ENCODE measurements at regions not wholly inside any gene's neighbourhood (a gene's known extent, or its start where the extent isn't known, plus 50 kb on each side); places are given as distances from the start of the nearest gene placed in this dataset.

- no CpG with 5 or more reads among the region's 1 CpG for WGBS, 2 experiments (ENCODE audit: insufficient coverage in 2 of 2)
- H3K4me3 ChIP-seq (ENCODE audit: extremely low read depth, insufficient read depth, low read length, poor library complexity, severe bottlenecking): no peak overlapping the region
- no peak overlapping the region for H3K27ac ChIP-seq (ENCODE audit: low read depth, low read length, severe bottlenecking)
- no peaks in the 10 kb centered on the region for H3K36me3 ChIP-seq (ENCODE audit: control insufficient read depth, insufficient read depth, low read length)
- H3K4me1 ChIP-seq (ENCODE audit: control insufficient read depth, insufficient read depth, low read length, poor library complexity, severe bottlenecking): peaks cover 9% of the 10 kb centered on the region
- no peaks in the 10 kb centered on the region for H3K9me3 ChIP-seq (ENCODE audit: control insufficient read depth, low read length)
These were observed 99.8 kb upstream of the ROPN1 start for GRCh38 chr3:124091716-124092115.

DNA sequence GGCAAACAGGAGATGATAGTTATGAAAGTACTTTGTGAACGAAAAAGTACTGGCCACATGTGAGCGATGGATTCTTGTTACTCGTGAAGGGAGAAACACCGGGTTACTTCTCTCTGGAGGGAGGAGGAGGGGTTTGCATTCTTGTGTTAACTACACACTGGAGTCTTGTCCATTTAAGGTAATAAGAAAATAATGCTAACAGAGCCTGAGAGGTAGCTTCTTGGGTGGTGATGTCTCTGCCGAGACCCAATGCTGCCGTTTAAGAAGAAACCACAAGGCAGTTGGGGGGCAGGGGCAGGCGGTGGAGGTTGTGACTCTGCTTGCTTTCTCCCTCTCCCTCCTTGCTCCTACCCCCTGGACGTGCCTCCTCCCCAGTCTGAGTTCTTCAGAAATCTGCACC lies 100.9 kb upstream of the ROPN1 start:
- no peak overlapping the region for H3K27ac ChIP-seq (ENCODE audit: low read depth, low read length, severe bottlenecking)
- no peak overlapping the region for H3K4me3 ChIP-seq (ENCODE audit: extremely low read depth, insufficient read depth, low read length, poor library complexity, severe bottlenecking)
- no peaks in the 10 kb centered on the region for H3K36me3 ChIP-seq (ENCODE audit: control insufficient read depth, insufficient read depth, low read length)
- peaks cover 9% of the 10 kb centered on the region for H3K4me1 ChIP-seq (ENCODE audit: control insufficient read depth, insufficient read depth, low read length, poor library complexity, severe bottlenecking)
- WGBS, 2 experiments (ENCODE audit: insufficient coverage in 2 of 2): 81 to 82% methylated on average over 4 to 6 of the region's 8 CpGs
- H3K9me3 ChIP-seq (ENCODE audit: control insufficient read depth, low read length): no peaks in the 10 kb centered on the region

DNA sequence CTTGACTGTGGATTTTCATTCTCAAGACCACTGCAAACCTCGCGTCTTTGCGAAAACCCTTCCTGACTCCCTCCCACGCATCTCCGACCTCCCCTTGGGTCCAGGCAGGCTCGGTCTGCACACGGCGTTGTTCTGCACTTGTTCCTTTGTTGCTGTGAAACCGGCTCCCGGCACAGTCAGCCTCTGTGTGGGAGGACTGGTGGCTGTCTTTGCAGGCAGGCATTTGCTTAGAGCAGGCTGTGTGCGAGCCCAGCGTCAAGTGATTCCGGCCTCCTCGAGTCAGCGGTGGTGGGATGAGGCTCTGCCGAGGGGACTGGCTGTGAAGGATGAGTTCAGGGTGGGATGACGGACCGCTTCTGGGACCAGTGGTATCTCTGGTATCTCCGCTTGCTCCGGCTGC lies 102.6 kb upstream of the ROPN1 start:
- Histone ChIP-seq H3K36me3 (ENCODE audit: control insufficient read depth, insufficient read depth, low read length) (no peaks in the 10 kb centered on the region), H3K9me3 (ENCODE audit: control insufficient read depth, low read length) (no peaks in the 10 kb centered on the region), H3K4me3 (ENCODE audit: extremely low read depth, insufficient read depth, low read length, poor library complexity, severe bottlenecking) (no peak overlapping the region), H3K27ac (ENCODE audit: low read depth, low read length, severe bottlenecking) (no peak overlapping the region), H3K4me1 (ENCODE audit: control insufficient read depth, insufficient read depth, low read length, poor library complexity, severe bottlenecking) (peaks cover 9% of the 10 kb centered on the region)
- WGBS, 2 experiments (ENCODE audit: insufficient coverage in 2 of 2): 84 to 96% methylated on average over 8 to 20 of the region's 20 CpGs

GRCh38 chr3:124097362-124098131 lies 105.6 kb upstream of the ROPN1 start:
- H3K4me3 ChIP-seq (ENCODE audit: extremely low read depth, insufficient read depth, low read length, poor library complexity, severe bottlenecking): no peak overlapping the region
- H3K27ac ChIP-seq (ENCODE audit: low read depth, low read length, severe bottlenecking): no peak overlapping the region
- H3K9me3 ChIP-seq (ENCODE audit: control insufficient read depth, low read length): no peaks in the 10 kb centered on the region
- H3K4me1 ChIP-seq (ENCODE audit: control insufficient read depth, insufficient read depth, low read length, poor library complexity, severe bottlenecking): peaks cover 8% of the 10 kb centered on the region
- 89 to 97% methylated on average over 3 of the region's 5 CpGs for WGBS, 2 experiments (ENCODE audit: insufficient coverage in 2 of 2)
- peaks cover 5% of the 10 kb centered on the region for H3K36me3 ChIP-seq (ENCODE audit: control insufficient read depth, insufficient read depth, low read length)

GRCh38 chr3:124101643-124102042 lies 109.7 kb upstream of the ROPN1 start:
- WGBS, 2 experiments (ENCODE audit: insufficient coverage in 2 of 2): 100% methylated on average over 1 of the region's 2 CpGs
- Histone ChIP-seq H3K4me1 (ENCODE audit: control insufficient read depth, insufficient read depth, low read length, poor library complexity, severe bottlenecking) (no peaks in the 10 kb centered on the region), H3K27ac (ENCODE audit: low read depth, low read length, severe bottlenecking) (no peak overlapping the region), H3K36me3 (ENCODE audit: control insufficient read depth, insufficient read depth, low read length) (peaks cover 5% of the 10 kb centered on the region), H3K9me3 (ENCODE audit: control insufficient read depth, low read length) (no peaks in the 10 kb centered on the region), H3K4me3 (ENCODE audit: extremely low read depth, insufficient read depth, low read length, poor library complexity, severe bottlenecking) (no peak overlapping the region)

DNA sequence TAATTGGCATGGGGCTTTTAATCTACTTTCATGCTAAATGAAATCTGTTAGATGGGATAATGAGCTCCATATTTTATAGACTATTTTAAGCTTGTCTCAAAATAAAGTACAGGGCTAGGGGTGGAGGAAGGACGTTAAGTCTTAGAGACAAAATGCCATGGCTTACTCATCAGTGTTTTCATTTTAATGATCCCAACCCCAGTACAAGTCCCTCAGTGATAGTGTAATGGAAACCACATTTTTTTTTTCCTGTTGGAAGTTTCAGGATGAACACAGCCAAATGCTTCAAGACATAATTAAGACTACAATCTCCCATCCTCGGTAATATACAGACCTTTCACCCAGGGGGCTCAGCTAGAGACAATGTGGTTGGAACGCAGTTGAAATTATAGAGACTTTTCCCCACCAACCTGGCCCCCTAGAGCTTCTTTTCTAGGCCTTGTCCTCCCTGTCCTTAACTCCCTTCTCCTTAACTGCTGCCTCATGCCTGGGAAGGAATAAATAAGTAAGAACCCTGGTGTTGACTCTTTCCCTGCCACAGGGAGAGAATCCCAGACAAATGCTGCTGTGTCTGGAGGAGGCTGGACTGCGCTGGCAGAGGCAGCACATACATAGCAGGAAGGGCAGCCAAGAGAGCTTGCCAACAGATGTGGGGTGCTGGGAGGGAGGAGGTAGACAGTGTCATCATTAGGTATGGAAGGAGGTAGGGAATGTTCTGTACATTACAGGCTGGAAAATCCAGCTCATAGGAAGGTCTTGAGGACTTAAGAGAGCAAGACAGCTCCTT lies 115.4 kb upstream of the ROPN1 start:
- H3K36me3 ChIP-seq (ENCODE audit: control insufficient read depth, insufficient read depth, low read length): no peaks in the 10 kb centered on the region
- no peak overlapping the region for H3K4me3 ChIP-seq (ENCODE audit: extremely low read depth, insufficient read depth, low read length, poor library complexity, severe bottlenecking)
- H3K27ac ChIP-seq (ENCODE audit: low read depth, low read length, severe bottlenecking): no peak overlapping the region
- 100% methylated on average over 1 to 3 of the region's 4 CpGs for WGBS, 2 experiments (ENCODE audit: insufficient coverage in 2 of 2)
- no peaks in the 10 kb centered on the region for H3K4me1 ChIP-seq (ENCODE audit: control insufficient read depth, insufficient read depth, low read length, poor library complexity, severe bottlenecking)
- no peaks in the 10 kb centered on the region for H3K9me3 ChIP-seq (ENCODE audit: control insufficient read depth, low read length)

DNA sequence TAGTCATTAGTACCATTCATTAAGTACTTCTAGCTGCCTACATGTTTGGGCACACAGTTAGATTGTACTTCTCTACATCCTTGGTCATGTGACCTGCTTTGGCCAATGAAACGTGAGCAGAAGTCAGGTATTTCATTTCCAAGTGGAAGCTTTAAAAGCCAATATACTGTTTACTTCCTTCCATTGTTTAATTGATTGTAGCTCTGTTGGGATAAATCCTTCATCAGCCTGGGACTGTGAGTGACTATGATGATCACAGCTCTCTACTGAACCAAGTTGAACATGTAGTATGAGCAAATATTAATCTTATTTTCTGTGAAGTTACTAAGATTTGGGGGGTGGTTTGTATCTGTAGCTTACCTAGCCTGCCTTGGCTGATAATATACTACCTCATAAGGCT lies 116.5 kb upstream of the ROPN1 start:
- no peaks in the 10 kb centered on the region for H3K36me3 ChIP-seq (ENCODE audit: control insufficient read depth, insufficient read depth, low read length)
- WGBS, 2 experiments (ENCODE audit: insufficient coverage in 2 of 2): 100% methylated on average over 1 of the region's 1 CpG; no CpG with 5 or more reads in 1 of the 2 experiments
- H3K9me3 ChIP-seq (ENCODE audit: control insufficient read depth, low read length): no peaks in the 10 kb centered on the region
- no peak overlapping the region for H3K27ac ChIP-seq (ENCODE audit: low read depth, low read length, severe bottlenecking)
- H3K4me1 ChIP-seq (ENCODE audit: control insufficient read depth, insufficient read depth, low read length, poor library complexity, severe bottlenecking): no peaks in the 10 kb centered on the region
- H3K4me3 ChIP-seq (ENCODE audit: extremely low read depth, insufficient read depth, low read length, poor library complexity, severe bottlenecking): no peak overlapping the region

GRCh38 chr3:124113485-124113884 lies 121.6 kb upstream of the ROPN1 start:
- no peaks in the 10 kb centered on the region for H3K36me3 ChIP-seq (ENCODE audit: control insufficient read depth, insufficient read depth, low read length)

DNA sequence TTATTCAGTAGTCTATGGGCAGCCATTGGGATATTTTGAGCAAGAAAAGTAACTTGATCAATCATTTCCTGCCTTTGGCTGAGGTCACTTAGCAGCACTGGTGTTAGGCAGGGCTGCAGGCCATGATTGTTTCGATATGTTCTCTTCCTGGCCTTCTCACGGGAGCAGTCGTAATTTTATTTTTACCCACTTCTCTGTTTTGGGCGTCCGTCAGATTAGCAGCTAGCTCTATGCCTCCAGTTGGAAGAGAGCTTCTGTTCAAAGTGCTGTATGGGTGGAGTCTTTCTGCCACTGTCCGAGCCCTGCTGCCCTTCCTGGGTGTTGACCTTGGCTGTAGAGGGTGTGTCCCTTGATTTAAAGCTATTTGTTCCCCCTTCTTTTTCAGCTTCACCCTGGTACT lies 123.4 kb upstream of the ROPN1 start:
- WGBS, 2 experiments (ENCODE audit: insufficient coverage in 2 of 2): 90 to 98% methylated on average over 2 to 6 of the region's 6 CpGs
- H3K9me3 ChIP-seq (ENCODE audit: control insufficient read depth, low read length): no peaks in the 10 kb centered on the region
- no peak overlapping the region for H3K27ac ChIP-seq (ENCODE audit: low read depth, low read length, severe bottlenecking)
- peaks cover 14% of the 10 kb centered on the region for H3K4me1 ChIP-seq (ENCODE audit: control insufficient read depth, insufficient read depth, low read length, poor library complexity, severe bottlenecking)
- no peaks in the 10 kb centered on the region for H3K36me3 ChIP-seq (ENCODE audit: control insufficient read depth, insufficient read depth, low read length)
- no peak overlapping the region for H3K4me3 ChIP-seq (ENCODE audit: extremely low read depth, insufficient read depth, low read length, poor library complexity, severe bottlenecking)

More at GRCh38 chr3:124113485-124113884, 121.6 kb upstream of the ROPN1 start:
- no peaks in the 10 kb centered on the region for H3K9me3 ChIP-seq (ENCODE audit: control insufficient read depth, low read length)
- no peak overlapping the region for H3K27ac ChIP-seq (ENCODE audit: low read depth, low read length, severe bottlenecking)
- WGBS, 2 experiments (ENCODE audit: insufficient coverage in 2 of 2): 89 to 97% methylated on average over 3 to 5 of the region's 5 CpGs
- H3K4me1 ChIP-seq (ENCODE audit: control insufficient read depth, insufficient read depth, low read length, poor library complexity, severe bottlenecking): peaks cover 14% of the 10 kb centered on the region
- no peak overlapping the region for H3K4me3 ChIP-seq (ENCODE audit: extremely low read depth, insufficient read depth, low read length, poor library complexity, severe bottlenecking)

GRCh38 chr3:124115956-124116355 lies 124.0 kb upstream of the ROPN1 start:
- peaks cover 14% of the 10 kb centered on the region for H3K4me1 ChIP-seq (ENCODE audit: control insufficient read depth, insufficient read depth, low read length, poor library complexity, severe bottlenecking)
- WGBS, 2 experiments (ENCODE audit: insufficient coverage in 2 of 2): 83 to 100% methylated on average over 1 of the region's 1 CpG
- no peaks in the 10 kb centered on the region for H3K9me3 ChIP-seq (ENCODE audit: control insufficient read depth, low read length)
- no peaks in the 10 kb centered on the region for H3K36me3 ChIP-seq (ENCODE audit: control insufficient read depth, insufficient read depth, low read length)
- no peak overlapping the region for H3K4me3 ChIP-seq (ENCODE audit: extremely low read depth, insufficient read depth, low read length, poor library complexity, severe bottlenecking)
- no peak overlapping the region for H3K27ac ChIP-seq (ENCODE audit: low read depth, low read length, severe bottlenecking)

DNA sequence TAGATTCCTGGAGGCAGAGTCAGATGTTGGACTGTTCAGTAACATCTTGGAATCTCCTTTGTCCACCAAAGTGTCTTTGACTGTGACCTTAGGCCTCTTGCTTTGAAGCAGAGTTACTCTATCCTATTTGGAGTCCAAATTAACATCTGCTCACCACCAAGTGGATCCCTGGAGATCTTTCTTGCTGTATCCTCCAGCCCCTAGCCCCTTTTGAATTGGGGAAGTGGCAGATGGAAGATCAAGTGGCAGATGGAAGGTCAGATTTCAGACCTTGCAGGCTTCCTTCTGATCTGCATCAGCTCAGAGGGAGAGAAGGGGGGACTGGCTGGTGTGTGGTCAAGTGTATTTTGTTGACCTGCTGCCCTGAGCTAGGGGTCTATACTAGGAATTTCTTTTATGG lies 125.0 kb upstream of the ROPN1 start:
- Histone ChIP-seq H3K9me3 (ENCODE audit: control insufficient read depth, low read length) (no peaks in the 10 kb centered on the region), H3K36me3 (ENCODE audit: control insufficient read depth, insufficient read depth, low read length) (no peaks in the 10 kb centered on the region), H3K4me1 (ENCODE audit: control insufficient read depth, insufficient read depth, low read length, poor library complexity, severe bottlenecking) (peaks cover 14% of the 10 kb centered on the region), H3K4me3 (ENCODE audit: extremely low read depth, insufficient read depth, low read length, poor library complexity, severe bottlenecking) (no peak overlapping the region), H3K27ac (ENCODE audit: low read depth, low read length, severe bottlenecking) (no peak overlapping the region)

Data from mesodermal cell (in vitro differentiated cells).